ENCODE measurements at regions not wholly inside any gene's neighbourhood (a gene's known extent, or its start where the extent isn't known, plus 50 kb on each side); places are given as distances from the start of the nearest gene placed in this dataset.

DNA sequence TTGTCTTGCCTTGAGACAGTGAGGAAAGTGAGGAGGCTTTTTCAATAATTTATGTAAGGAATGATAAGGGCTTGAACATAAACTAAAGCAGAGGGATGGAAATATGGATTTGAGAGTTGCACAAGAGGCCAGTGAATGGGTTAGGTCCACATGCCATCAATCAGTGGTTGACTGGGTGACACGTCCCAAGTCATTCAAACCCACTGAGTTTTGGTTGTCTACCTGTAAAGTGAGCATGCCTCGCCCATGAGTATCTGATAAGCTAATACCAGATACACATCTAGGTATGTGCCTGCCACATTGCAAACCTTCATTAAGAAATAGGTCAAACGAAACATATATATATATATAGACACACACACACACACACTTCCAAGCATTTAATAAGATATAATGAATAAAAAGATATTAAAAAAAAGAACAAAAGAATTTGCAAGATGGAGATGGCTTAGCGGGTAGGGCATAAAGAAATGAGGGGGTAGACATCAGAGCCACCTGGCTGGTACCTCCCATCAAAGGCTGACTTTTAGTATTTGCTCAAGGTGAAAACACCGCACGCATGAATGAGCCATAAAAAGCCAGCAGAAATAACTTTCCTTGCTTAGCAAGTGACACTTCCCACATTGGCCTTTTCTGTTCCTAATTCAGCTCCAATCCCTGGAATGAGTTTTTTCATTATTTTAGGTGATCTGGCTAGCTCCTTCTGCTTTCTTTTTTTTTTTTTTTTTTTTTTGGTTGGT is 109.1 kb upstream of the GGTLC1 start:
- peak; percentile 39 for DNase-seq

DNA sequence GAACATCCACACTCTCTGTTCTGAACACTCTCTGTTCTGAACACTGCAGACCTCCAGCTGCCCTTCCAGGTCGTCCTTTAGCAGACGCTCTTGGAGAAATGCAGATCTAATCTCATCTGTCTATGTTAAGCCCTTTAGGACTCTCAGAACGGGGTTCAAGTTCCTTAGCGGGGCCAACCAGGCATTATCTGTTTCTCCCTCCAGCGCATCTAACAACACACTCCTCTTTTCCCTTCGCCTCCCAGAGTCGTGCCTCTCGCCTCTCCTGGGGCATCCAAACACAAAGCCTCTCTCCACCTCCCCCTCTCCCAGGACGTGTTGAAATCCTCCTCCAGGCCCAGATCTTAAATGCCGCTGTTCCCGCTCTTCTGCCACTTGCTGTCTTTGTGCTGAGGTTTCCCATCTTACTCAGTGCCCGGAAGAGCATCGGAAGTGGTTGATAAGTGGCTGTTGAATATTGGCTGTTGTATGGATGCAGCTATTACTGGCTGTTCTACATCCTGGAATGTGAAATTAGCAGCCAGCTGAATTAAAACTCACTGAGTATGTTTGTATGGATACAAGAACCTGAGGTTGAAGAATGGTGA is 108.4 kb upstream of the GGTLC1 start:
- DNase-seq = no peak

DNA sequence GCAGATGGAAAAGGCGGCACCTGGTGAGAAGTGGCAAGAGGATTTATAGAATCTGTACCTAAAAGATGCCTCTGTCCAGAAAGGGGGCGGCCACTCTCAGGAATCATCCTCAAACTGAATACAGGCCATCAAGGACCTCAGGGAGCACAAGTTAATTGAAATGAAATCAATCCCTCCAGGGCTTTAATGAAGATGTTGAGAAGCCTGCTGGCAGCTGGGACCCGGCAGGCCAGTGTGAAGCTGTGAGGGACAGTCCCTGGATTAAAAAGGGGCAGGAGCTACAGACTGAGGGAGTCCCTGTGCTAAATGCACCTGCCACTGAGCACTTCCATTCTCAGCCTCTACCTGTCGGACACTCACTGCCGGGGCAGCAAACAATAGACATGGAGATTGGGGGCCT is 107.7 kb upstream of the GGTLC1 start:
- DNase-seq = no peak

DNA sequence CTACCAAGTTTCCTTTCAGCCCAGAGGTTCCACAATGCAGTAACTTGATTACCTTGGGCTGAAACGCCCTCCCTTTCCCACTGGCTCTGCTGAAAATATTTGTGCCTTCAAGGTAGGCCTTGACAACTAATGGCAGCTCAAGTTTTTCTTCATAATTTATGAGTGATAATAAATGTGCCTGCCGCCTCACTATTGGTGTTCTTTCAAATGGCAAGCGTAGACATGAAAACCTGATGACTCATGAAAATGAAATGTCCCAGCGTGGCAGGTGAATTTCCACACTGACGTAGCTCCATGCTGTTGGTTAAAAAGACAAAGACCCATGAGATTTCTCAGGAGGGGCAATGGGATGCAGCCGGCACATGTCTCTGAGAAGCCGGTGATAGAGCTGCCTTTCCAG is 107.2 kb upstream of the GGTLC1 start:
- no peak for DNase-seq

DNA sequence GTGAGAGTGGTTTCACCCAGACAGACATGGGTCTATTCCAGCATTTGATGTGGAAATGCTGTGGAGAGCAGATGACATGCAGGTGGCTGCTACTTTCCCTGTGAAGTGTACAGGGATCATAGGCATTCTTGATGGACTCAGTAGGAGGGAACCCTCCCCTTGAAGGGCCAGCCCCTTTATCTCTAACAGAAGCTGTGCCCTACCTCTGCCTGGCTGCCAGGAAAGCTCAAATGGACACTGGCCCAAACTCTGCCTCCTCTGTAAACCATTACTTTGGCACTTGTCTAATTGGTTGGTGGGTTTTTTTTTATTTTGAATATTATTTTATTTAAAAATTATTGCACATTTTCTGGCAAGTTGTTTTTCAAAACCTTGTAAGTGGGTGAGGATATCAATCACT is 106.7 kb upstream of the GGTLC1 start:
- no peak for DNase-seq

GRCh38 chr20:24089576-24089975 is 101.0 kb upstream of the GGTLC1 start:
- no peak for DNase-seq

GRCh38 chr20:24086121-24086520 is 97.5 kb upstream of the GGTLC1 start:
- DNase-seq = no peak

GRCh38 chr20:24084281-24084680 is 95.7 kb upstream of the GGTLC1 start:
- DNase-seq = no peak

DNA sequence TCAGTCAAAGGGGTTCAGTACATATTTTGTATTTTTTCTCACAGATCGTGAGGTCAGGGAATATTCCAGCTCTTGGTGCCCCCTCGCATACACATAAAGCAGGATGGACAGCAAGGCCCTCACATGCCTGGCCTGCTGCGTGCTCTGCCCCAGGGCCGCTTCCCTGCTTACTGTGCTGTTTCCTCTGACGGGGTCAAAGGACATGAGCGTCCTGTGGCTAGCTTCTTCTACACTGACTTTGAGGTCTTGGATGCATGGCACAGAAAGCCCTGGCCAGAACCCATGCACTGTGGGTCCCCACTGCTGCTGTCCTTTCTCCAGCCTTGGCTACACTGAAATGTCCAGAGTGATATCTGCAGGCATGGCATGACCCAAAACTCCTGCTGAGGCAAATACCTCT is 92.5 kb upstream of the GGTLC1 start:
- no peak for DNase-seq

DNA sequence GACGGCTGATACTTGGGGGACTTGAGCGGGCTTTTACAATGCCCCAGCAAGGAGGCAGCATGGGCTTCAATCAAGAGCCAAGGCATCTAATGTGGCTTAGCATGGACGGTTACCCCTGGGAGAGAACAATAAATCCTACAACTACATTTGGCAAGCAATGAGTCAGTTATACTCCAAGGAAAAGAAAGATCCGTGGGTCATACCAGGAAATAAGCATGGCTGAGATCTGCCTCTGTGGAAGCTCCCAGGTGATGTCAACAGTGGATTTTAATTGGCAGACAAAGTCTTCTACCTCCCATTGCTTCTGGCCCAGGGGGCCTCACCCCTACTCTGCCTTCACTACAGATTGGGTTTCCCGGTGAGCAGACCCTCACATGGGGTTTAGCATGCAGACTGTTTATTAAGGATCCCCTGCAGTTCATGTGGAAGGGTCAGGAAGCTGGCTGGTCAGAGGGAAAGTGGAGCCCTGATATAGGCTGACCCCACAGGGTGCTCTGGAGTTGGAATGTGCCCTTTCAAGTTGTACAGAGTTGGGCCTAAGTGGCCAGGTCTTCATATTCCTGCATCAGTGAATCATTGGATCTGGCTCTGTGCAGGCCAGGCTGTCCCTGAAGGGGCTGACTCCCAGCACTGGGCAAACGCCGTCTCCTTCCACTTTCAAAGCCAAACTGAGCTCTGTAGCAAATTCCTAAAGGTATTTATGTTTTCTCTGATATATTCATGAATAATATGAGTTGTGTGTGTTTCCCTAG is 91.3 kb upstream of the GGTLC1 start:
- DNase-seq = no peak

DNA sequence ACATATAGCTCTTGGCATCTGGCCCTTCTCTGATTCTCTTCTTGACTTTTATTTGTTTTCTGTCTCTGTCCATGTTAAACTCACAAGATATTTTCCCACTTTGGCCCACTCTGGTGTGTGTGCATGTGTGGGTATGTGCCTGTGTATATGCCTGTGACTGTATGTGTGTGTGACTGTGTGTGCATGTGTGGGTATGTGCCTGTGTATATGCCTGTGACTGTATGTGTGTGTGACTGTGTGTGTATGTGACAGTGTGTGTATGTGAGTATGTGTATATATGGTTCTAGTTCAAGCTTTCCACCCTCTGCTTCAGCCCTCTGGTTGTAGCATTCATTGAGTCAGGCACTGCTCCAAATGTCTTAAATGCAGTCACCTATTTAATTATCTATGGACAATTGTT is 88.6 kb upstream of the GGTLC1 start:
- DNase-seq = no peak

- no peak for DNase-seq
Observed at GRCh38 chr20:24070679-24071078, 82.1 kb upstream of the GGTLC1 start.

DNA sequence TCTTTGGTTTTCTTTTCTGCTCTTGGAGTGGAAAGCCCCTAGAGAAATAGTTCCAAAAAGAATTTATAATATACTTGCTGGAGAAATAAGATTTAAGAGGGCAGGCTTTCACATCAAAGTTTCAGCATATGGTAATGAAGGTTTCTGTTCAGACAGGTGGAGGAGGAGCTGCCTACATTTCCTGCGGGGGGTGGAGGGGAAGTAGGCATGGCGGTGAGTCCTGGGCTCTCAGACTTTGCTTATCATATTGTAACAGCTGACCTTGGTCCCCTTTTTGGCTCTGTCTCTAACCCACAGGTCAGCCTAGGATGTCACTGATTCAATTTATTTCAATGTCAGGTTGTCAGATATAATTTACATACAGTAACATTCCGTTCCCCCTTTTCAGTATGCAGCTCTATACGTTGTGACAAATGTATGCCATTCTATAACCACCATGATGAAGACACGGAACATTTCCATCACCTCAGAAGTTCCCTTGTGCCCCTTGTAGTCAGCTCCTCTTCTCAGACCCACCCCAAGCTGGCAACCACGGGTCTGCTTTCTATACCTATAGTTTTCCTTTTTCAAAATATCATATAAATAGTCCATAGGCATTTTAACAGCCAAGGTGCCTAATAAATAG is 77.6 kb upstream of the GGTLC1 start:
- DNase-seq = no peak

DNA sequence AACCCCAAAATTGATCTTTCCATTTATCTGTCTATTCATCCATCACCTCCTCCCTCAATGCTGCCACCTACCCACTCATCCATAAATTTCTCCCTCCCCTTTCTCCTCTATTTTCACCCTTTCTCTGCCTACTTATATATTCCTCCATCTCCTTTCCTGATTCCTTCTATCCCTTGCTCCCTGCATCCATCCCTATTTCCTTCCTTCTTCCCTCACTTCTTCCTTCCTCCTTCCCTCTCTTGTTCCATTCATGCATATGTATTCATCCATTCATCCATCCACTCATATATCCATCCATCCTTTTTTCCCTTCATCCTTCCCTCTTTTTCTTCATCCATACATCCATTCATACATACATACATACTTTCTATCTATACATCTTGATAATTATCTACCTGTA is 76.3 kb upstream of the GGTLC1 start:
- DNase-seq = no peak

DNA sequence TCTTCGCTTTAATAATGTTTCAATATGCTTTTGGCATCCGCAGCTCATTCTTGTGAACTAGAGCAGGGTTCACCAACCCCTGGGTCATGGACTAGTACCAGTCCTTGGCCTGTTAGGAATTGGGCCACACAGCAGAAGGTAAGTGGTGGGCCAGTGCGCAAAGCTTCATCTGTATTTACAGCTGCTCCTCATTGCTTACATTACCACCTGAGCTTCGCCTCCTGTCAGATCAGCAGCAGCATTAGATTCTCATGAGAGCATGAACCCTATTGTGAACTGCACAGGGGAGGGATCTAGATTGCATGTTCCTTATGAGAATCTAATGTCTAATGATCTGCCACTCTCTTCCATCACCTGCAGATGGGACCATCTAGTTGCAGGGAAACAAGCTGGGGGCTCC is 75.5 kb upstream of the GGTLC1 start:
- no peak for DNase-seq

DNA sequence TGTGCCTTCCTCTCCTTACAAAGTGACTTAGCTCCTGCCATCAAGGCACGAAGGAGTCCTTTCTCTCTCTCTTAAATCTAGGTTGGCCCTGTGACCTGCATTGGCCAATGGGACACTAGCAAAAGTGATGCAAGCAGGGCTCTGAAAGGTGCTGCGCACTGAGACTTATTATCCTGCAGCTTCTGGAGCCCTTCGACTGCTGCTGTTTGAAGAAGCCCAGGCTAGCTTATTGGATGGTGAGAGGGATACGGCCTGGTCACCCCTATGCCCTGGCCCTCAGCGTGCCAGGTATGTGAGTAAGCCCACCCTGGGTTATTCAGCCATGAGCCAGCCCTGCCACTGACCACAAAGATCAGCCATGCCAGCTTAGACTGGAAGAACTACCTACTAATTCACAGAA is 74.5 kb upstream of the GGTLC1 start:
- no peak for DNase-seq

- no peak for DNase-seq
Observed at GRCh38 chr20:24060851-24061590, 72.4 kb upstream of the GGTLC1 start.

DNA sequence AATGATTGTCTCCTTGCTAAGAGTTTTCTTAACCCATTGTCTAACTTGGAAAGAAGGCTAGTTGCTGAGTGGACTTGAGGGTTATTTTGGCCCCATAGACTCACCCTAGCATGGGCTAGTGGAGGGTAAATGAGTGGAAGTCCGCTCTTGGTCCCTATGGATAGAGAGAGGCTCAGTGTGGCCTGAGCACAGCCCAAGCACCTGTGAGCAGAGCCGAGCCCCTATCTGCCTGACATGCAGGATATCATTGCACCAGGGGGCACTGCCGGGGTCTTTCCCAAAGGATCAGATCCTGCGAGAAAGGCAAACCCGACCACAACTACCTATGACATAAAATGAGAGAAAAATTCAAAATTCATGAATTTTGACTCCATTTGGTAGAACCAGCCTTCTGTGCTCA is 70.6 kb upstream of the GGTLC1 start:
- no peak for DNase-seq

GRCh38 chr20:24056491-24056890 is 67.9 kb upstream of the GGTLC1 start:
- no peak for DNase-seq

DNA sequence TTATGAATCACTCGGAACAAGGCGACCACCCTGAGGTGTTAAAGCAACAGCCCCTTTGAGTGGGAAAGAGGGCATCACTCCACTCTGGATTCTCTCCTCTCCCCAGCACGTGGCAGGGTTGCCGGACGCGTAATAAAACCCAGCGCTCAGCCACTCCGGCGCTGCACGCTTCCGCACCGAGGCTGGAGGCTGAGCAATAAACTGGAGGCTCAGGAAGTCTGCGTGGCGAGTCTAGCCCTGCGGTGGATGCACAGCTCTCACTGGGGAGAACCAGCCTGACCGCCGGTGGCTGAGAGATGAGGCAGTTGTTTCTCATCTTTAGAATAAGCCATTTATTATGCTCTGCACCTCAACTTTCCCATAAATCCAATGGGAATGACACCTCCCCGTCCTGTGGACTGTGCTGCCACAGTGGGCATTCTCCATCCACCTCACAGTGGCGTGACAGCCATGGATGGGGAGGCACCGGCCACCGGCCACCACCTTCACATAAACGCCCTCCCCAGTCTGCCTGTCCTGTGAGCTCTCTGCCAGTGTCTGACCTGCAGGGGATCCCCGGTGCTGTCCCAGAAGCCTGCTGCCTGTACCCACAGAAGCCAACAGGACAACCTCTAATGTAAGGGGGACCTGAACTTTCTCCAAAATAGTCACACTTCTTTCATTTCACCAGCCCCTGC is 64.2 kb upstream of the GGTLC1 start:
- no peak for DNase-seq

- peak; percentile 4 for DNase-seq
Observed at GRCh38 chr20:24051160-24051559, 62.6 kb upstream of the GGTLC1 start.

GRCh38 chr20:24050119-24050518 is 61.5 kb upstream of the GGTLC1 start:
- no peak for DNase-seq

GRCh38 chr20:24049081-24049480 is 60.5 kb upstream of the GGTLC1 start:
- no peak for DNase-seq

All from NCI-H345 (cell line).